PC-9 (cell line): ENCODE measurements at regions not wholly inside any gene's neighbourhood (a gene's known extent, or its start where the extent isn't known, plus 50 kb on each side); places are given as distances from the start of the nearest gene placed in this dataset.

ENCODE experiments used
- EZH2 ChIP-seq: fragments of 200-600 bp; sonication (generic); IDR thresholded peaks from 2 replicates; pipeline ENCODE4 v1.8.0; 2017; ENCODE audit warnings: antibody characterized with exemption, low read depth
- TF ChIP-seq, protein P1 (sequence below): fragments of 200-600 bp; sonication (generic); conservative IDR thresholded peaks from 2 replicates; pipeline ENCODE4 v1.6.1; 2017; ENCODE audit warnings: mixed run types, antibody characterized with exemption, mild to moderate bottlenecking, moderate library complexity

DNA sequence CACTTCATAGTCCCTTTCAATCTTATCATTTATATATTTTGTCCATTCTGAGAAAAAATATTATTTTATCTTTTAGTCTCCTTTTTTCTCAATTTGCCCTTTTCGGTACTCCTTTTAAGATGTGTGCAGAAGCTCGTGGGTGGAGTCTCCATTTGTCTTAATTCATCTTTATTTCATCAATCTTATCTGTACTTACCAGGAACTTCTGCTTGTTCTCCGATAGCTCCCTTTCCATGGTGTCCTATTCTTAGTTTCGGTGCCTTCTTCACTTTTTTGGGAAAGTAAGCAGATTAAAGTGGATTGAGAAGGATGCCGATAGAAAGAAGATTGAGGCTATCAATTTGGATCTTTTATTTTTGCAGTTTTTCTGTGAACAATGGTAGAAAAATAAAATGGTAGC lies 183.4 kb upstream of the PLEKHA5 start:
- TF ChIP-seq, protein P1, sequence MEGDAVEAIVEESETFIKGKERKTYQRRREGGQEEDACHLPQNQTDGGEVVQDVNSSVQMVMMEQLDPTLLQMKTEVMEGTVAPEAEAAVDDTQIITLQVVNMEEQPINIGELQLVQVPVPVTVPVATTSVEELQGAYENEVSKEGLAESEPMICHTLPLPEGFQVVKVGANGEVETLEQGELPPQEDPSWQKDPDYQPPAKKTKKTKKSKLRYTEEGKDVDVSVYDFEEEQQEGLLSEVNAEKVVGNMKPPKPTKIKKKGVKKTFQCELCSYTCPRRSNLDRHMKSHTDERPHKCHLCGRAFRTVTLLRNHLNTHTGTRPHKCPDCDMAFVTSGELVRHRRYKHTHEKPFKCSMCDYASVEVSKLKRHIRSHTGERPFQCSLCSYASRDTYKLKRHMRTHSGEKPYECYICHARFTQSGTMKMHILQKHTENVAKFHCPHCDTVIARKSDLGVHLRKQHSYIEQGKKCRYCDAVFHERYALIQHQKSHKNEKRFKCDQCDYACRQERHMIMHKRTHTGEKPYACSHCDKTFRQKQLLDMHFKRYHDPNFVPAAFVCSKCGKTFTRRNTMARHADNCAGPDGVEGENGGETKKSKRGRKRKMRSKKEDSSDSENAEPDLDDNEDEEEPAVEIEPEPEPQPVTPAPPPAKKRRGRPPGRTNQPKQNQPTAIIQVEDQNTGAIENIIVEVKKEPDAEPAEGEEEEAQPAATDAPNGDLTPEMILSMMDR: no peak
- TF ChIP-seq EZH2: no peak
